OCI-LY1 (cell line): ENCODE measurements at regions not wholly inside any gene's neighbourhood (a gene's known extent, or its start where the extent isn't known, plus 50 kb on each side); places are given as distances from the start of the nearest gene placed in this dataset.

ENCODE experiments used
- CTCF ChIP-seq: fragments of 200-600 bp; sonication (generic), shearing (Covaris generic); IDR thresholded peaks from 2 replicates; pipeline ENCODE4 v1.5.1; 2017; ENCODE audit warnings: mild to moderate bottlenecking, antibody characterized with exemption, low read length, moderate library complexity, mixed read lengths
- EZH2 ChIP-seq: fragments of 200-600 bp; sonication (generic), shearing (Covaris generic); IDR thresholded peaks from 2 replicates; pipeline ENCODE4 v1.8.0; 2017; ENCODE audit warnings: borderline replicate concordance, mixed run types, mild to moderate bottlenecking, antibody characterized with exemption, low read length, moderate library complexity, mixed read lengths

GRCh38 chr20:22922987-22923386, 112.1 kb upstream of the SSTR4 start:
- TF ChIP-seq CTCF (no peak), EZH2 (no peak)
